ENCODE measurements at regions not wholly inside any gene's neighbourhood (a gene's known extent, or its start where the extent isn't known, plus 50 kb on each side); places are given as distances from the start of the nearest gene placed in this dataset.

DNA sequence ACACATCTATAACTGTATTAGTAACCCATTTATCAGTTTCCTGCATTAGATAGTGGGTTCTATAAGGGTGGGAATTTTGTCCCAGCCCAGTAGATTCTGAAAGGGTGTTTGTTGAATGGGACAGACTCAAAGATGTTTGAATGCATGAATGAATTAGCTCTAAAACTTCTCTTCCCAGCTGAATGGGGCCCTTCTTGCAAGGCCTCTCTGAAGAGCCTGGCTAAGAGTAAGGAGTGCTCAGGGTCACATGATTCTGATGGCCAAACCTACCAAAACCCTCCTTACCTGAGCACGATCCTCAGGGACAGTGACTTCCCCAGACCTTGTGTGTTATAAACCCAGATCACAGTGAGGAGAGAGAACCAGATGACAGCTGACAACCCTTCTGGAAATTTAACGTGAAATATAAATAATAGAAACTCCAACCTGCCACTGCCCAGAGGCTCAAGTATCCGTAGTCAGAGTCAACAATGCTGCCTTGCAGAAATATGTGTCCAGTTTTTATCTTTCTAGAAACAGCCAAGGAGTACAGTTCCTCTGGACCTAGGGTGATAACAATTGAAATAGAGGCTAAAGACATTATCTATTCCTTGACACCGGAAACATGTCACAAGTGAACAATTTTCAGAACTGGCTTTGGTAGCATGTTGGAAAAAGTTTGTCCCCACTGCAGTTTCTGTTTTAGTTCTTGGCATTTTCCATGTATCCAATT is 268.9 kb upstream of the MAF start:
- Histone ChIP-seq H3K4me2 (ENCODE audit: insufficient read depth, low read length) (no peak overlapping the region), H4K20me1 (replicated peaks; ENCODE audit: control insufficient read depth, extremely low read depth, insufficient read depth, low read length) (no peaks in the 10 kb centered on the region)
- no peak for DNase-seq (ENCODE audit: low read depth, low spot score)

More for the DNA sequence above, 268.9 kb upstream of the MAF start:
- H3K27me3 ChIP-seq (ENCODE audit: control insufficient read depth in 2 of 2, insufficient read depth in 2 of 2, low read length in 2 of 2), result no peaks in the 10 kb centered on the region
- TF ChIP-seq JUN (IDR thresholded peaks at IDR 0.05; ENCODE audit: borderline replicate concordance, insufficient read depth, insufficient read length, low read depth), result no peak
- no peak for TF ChIP-seq MYC (IDR thresholded peaks at IDR 0.05; ENCODE audit: low read depth, low read length)
- no peak for TF ChIP-seq FOS (IDR thresholded peaks at IDR 0.05; ENCODE audit: borderline replicate concordance, insufficient read depth, low read length)
- TF ChIP-seq GATA2 (IDR thresholded peaks at IDR 0.05; ENCODE audit: insufficient read depth, insufficient read length, low read depth, low read length), result no peak
- no peak for TF ChIP-seq POLR2A (IDR thresholded peaks at IDR 0.05; ENCODE audit: low read depth, low read length)
- TF ChIP-seq POLR2AphosphoS5 (IDR thresholded peaks at IDR 0.05; ENCODE audit: insufficient read depth, low read depth, low read length), result no peak
- TF ChIP-seq, protein P1, sequence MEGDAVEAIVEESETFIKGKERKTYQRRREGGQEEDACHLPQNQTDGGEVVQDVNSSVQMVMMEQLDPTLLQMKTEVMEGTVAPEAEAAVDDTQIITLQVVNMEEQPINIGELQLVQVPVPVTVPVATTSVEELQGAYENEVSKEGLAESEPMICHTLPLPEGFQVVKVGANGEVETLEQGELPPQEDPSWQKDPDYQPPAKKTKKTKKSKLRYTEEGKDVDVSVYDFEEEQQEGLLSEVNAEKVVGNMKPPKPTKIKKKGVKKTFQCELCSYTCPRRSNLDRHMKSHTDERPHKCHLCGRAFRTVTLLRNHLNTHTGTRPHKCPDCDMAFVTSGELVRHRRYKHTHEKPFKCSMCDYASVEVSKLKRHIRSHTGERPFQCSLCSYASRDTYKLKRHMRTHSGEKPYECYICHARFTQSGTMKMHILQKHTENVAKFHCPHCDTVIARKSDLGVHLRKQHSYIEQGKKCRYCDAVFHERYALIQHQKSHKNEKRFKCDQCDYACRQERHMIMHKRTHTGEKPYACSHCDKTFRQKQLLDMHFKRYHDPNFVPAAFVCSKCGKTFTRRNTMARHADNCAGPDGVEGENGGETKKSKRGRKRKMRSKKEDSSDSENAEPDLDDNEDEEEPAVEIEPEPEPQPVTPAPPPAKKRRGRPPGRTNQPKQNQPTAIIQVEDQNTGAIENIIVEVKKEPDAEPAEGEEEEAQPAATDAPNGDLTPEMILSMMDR (IDR thresholded peaks at IDR 0.05; ENCODE audit: extremely low read depth in 1 of 2, insufficient read depth in 1 of 2, low read depth in 1 of 2, low read length in 2 of 2), result no peak
- TF ChIP-seq, protein P2, sequence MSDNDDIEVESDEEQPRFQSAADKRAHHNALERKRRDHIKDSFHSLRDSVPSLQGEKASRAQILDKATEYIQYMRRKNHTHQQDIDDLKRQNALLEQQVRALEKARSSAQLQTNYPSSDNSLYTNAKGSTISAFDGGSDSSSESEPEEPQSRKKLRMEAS (IDR thresholded peaks at IDR 0.05; ENCODE audit: insufficient read depth, insufficient read length), result no peak
- no peak for TF ChIP-seq EZH2 (IDR thresholded peaks at IDR 0.05; ENCODE audit: borderline replicate concordance, low read depth, low read length, severe bottlenecking)
- no peak overlapping the region for H3K27ac ChIP-seq (ENCODE audit: insufficient read depth, low read depth, low read length)
- intact Hi-C loops (cut with micrococcal nuclease) (no loop called here), dilution Hi-C loops (cut with MboI; ENCODE audit: extremely low pct_ligation_motif_present, low sequenced_read_pairs) (no loop called here)
- H3K36me3 ChIP-seq (ENCODE audit: control insufficient read depth in 2 of 2, extremely low read depth in 1 of 2, insufficient read depth in 2 of 2, low read length in 2 of 2), result no peaks in the 10 kb centered on the region
- H3K4me3 ChIP-seq (replicated peaks in 1 of 3; ENCODE audit: insufficient read depth in 1 of 3, low read depth in 1 of 3, low read length in 3 of 3), result no peak overlapping the region
- peaks cover 4% of the 10 kb centered on the region for H3K9me3 ChIP-seq (replicated peaks; ENCODE audit: control insufficient read depth, insufficient read depth, low read length)
- no peaks in the 10 kb centered on the region for H3K79me2 ChIP-seq (ENCODE audit: control insufficient read depth, insufficient read depth, low read length)
- H3K9me1 ChIP-seq (replicated peaks; ENCODE audit: control insufficient read depth, extremely low read depth, insufficient read depth, low read length), result no peaks in the 10 kb centered on the region
- BruUV-seq (replicated peaks), result no TSS peak
- H3K4me1 ChIP-seq (ENCODE audit: control insufficient read depth, extremely low read depth, insufficient read depth, low read length), result no peaks in the 10 kb centered on the region
- CTCF ChIA-PET, result no interaction called here
- POLR2A ChIA-PET, result no interaction called here
- H3K9ac ChIP-seq (replicated peaks; ENCODE audit: extremely low read depth, insufficient read depth, low read length), result no peak overlapping the region
- no peak overlapping the region for H2AFZ ChIP-seq (ENCODE audit: low read depth, low read length)
- no peak for FAIRE-seq

All from endothelial cell of umbilical vein (primary cell).